AG04450 (cell line): ENCODE measurements at regions not wholly inside any gene's neighbourhood (a gene's known extent, or its start where the extent isn't known, plus 50 kb on each side); places are given as distances from the start of the nearest gene placed in this dataset.

Experiments
- CTCF ChIA-PET: fragments of 300-600, 350-600 bp; formaldehyde crosslinking; extraction: SDS; loops from one replicate; lab custom pipeline; 2022; ENCODE audit warnings: antibody characterized with exemption, inconsistent platforms; lab: Charles Lee
- POLR2A ChIA-PET: fragments of 350-600 bp; formaldehyde crosslinking; extraction: SDS; loops from one replicate; lab custom pipeline; 2021; ENCODE audit warnings: antibody characterized with exemption, inconsistent platforms; lab: Yijun Ruan, JAX
- DNase-seq: peaks from one replicate; pipeline ENCODE4 v3.0.0-alpha.2; 2011; ENCODE audit warnings: low read depth, low spot score
- H3K27ac ChIP-seq: one replicate; pipeline ENCODE4 v1.5.1; 2012; ENCODE audit warnings: low read depth, low read length, control low read depth
- H3K27me3 ChIP-seq: one replicate; pipeline ENCODE4 v1.6.0; 2012; ENCODE audit warnings: low read length; ENCODE audit not compliant: control insufficient read depth, insufficient read depth
- H3K4me3 ChIP-seq: 2 replicates; pipeline ENCODE4 v1.5.1; 2011; ENCODE audit warnings: mild to moderate bottlenecking, low read depth, low read length, control low read depth
- H3K9me3 ChIP-seq: 2 replicates; pipeline ENCODE4 v1.5.1; 2012; ENCODE audit warnings: low read length; ENCODE audit not compliant: control insufficient read depth, insufficient read depth
- TF ChIP-seq, protein P1 (sequence below): IDR thresholded peaks from 2 replicates; pipeline ENCODE4 v1.5.1; 2011; ENCODE audit warnings: low read depth, low read length, control low read depth, inconsistent platforms

DNA sequence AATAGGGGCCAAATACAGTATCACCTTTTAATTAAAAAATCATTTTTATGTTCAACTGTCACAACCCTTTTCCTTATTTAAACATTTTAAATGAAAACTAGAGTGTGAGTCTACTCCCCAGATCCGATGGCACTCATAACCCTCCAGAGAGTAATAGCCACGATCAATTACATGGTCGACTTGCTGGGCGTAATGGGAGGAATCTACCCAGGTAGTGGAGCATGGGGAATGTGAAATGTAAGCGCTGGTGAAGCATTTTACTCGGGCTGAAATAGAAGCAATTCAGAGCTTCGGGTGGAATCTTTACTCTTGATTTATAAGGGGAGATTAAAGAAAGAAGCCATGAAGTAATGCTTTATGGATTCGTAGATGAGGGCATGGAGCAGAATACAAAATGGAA, 321.9 kb downstream of the ACTR3B start:
- CTCF ChIA-PET: no interaction called here
- no peak overlapping the region for H3K27ac ChIP-seq
- no peak overlapping the region for H3K4me3 ChIP-seq
- H3K27me3 ChIP-seq: no peaks in the 10 kb centered on the region
- POLR2A ChIA-PET: no interaction called here
- TF ChIP-seq, protein P1, sequence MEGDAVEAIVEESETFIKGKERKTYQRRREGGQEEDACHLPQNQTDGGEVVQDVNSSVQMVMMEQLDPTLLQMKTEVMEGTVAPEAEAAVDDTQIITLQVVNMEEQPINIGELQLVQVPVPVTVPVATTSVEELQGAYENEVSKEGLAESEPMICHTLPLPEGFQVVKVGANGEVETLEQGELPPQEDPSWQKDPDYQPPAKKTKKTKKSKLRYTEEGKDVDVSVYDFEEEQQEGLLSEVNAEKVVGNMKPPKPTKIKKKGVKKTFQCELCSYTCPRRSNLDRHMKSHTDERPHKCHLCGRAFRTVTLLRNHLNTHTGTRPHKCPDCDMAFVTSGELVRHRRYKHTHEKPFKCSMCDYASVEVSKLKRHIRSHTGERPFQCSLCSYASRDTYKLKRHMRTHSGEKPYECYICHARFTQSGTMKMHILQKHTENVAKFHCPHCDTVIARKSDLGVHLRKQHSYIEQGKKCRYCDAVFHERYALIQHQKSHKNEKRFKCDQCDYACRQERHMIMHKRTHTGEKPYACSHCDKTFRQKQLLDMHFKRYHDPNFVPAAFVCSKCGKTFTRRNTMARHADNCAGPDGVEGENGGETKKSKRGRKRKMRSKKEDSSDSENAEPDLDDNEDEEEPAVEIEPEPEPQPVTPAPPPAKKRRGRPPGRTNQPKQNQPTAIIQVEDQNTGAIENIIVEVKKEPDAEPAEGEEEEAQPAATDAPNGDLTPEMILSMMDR: no peak
- DNase-seq: no peak
- H3K9me3 ChIP-seq: peaks cover 49% of the 10 kb centered on the region

DNA sequence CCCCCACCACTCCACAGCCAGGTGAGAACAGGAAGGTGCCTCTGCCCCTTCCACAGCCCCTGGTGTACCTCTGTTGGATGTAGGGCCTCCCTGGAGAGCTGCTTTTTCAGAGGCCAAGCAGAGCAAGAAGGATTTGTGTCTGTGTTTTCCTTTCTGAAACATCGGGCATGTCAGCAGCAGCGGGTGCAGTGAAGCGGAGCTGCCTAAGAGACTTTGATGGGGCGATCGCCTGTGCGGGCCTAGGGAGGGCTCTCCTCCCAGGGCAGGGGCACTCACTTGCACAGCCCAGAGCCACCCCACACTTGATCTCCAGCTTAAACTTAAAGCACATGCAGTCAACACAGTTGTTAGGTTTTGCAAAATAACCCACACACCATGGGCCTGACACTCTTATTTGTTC, 324.7 kb downstream of the ACTR3B start:
- DNase-seq: no peak
- POLR2A ChIA-PET: no interaction called here
- TF ChIP-seq, protein P1: no peak
- Histone ChIP-seq H3K4me3 (no peak overlapping the region), H3K27ac (no peak overlapping the region), H3K9me3 (peaks cover 62% of the 10 kb centered on the region), H3K27me3 (no peaks in the 10 kb centered on the region)
- CTCF ChIA-PET: no interaction called here

DNA sequence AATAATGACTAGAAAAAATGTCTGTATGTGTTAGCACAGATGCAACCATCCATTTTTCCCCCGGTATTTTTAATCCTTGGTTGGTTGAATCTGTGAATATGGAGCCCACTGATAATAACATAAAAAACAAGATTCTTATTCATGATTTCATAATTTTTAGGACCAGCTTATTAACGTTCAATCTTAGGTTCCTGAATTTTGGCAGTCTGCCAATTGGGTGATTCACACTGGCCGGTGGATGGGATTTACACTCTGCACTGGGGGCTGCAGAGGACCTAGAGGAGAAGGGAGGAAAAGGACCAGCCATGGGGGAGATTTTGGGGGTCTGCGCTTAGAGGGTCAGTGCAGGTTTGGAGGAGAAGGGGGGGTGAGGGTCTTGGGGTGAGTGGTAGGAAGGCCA, 327.9 kb downstream of the ACTR3B start:
- Histone ChIP-seq H3K27ac (no peak overlapping the region), H3K4me3 (no peak overlapping the region), H3K27me3 (no peaks in the 10 kb centered on the region), H3K9me3 (peaks cover 64% of the 10 kb centered on the region)
- ChIA-PET POLR2A (no interaction called here), CTCF (no interaction called here)
- TF ChIP-seq, protein P1: no peak
- no peak for DNase-seq

DNA sequence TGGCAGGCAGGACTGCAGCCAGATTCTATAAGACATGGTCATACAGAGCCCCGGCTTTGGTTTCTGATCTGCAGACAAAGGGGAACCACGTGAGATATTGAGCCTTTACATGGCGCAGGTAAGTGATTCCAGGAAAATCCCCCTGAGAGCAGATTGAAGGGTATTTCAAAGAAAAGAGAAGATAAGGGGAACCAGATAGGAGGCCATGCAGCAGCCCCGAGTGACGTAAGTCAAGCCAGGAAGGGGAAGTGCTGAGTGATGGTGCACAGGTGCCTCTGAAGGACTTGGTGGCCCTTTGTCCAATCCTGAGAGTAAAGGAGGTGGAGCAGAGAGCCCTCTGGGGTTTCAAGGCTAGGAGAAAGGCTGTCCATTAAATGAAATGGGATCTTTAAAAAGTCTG, 329.0 kb downstream of the ACTR3B start:
- CTCF ChIA-PET: no interaction called here

DNA sequence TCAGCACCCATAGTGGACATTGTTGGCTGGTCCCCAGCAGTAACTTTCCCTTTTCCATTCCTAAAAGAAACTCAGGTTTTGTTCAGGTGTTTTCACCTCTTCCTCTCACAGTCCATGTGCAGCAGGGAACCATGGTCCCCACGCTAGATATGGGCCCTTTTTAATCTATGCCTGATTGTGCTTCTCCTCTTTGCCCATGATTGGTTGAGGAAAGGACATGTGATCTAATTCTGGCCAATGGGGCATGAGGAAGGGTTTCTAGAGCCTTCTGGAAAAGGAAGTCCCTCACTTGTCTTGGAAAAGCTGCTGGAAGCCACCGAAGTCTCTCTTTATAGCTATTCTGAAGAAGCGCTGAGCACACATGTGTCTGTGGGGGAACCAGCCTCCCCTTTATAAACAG, 330.7 kb downstream of the ACTR3B start:
- TF ChIP-seq, protein P1: no peak

More for the DNA sequence above, 329.0 kb downstream of the ACTR3B start:
- H3K27ac ChIP-seq: no peak overlapping the region
- H3K4me3 ChIP-seq: no peak overlapping the region
- DNase-seq: no peak
- H3K9me3 ChIP-seq: peaks cover 59% of the 10 kb centered on the region
- POLR2A ChIA-PET: no interaction called here
- TF ChIP-seq, protein P1: no peak
- H3K27me3 ChIP-seq: no peaks in the 10 kb centered on the region

More for the DNA sequence above, 330.7 kb downstream of the ACTR3B start:
- H3K9me3 ChIP-seq: peaks cover 59% of the 10 kb centered on the region
- no peaks in the 10 kb centered on the region for H3K27me3 ChIP-seq
- no peak overlapping the region for H3K4me3 ChIP-seq
- DNase-seq: no peak
- H3K27ac ChIP-seq: no peak overlapping the region
- ChIA-PET CTCF (no interaction called here), POLR2A (no interaction called here)
